Neural progenitor cell (in vitro differentiated cells): ENCODE measurements at regions not wholly inside any gene's neighbourhood (a gene's known extent, or its start where the extent isn't known, plus 50 kb on each side); places are given as distances from the start of the nearest gene placed in this dataset.

Source experiments
- EZH2 ChIP-seq: fragments of 200-600 bp; sonication (generic); IDR thresholded peaks from 2 replicates; pipeline ENCODE4 v1.6.1; 2017; ENCODE audit warnings: antibody characterized with exemption, mild to moderate bottlenecking, moderate library complexity
- EZH2phosphoT487 ChIP-seq: fragments of 200-600 bp; sonication (generic); IDR thresholded peaks from 2 replicates; pipeline ENCODE4 v1.6.1; 2017; ENCODE audit warnings: antibody characterized with exemption
- TF ChIP-seq, protein P1 (sequence below): fragments of 200-600 bp; sonication (generic); IDR thresholded peaks from 2 replicates; pipeline ENCODE4 v1.5.1; 2017; ENCODE audit warnings: antibody characterized with exemption, mild to moderate bottlenecking

DNA sequence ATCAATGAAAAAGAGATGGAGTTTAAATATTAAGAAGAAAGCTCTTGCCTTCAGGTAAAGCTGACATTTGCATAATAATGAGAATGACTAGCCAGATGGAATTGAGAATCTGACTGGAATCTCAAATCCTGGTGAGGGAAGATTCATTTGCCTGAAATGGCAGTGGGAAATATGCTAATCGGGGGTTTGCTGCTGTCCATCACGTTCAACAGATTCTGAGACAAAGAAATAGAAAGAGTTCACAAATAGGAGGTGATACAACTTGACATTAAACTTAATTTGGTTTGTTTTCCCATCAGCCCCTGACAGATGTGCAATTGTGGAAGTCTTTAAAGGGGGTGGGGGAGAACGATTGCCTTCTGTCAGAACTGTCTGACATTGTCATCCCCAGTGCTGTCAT, 347.4 kb downstream of the PDCD6IP start:
- TF ChIP-seq, protein P1, sequence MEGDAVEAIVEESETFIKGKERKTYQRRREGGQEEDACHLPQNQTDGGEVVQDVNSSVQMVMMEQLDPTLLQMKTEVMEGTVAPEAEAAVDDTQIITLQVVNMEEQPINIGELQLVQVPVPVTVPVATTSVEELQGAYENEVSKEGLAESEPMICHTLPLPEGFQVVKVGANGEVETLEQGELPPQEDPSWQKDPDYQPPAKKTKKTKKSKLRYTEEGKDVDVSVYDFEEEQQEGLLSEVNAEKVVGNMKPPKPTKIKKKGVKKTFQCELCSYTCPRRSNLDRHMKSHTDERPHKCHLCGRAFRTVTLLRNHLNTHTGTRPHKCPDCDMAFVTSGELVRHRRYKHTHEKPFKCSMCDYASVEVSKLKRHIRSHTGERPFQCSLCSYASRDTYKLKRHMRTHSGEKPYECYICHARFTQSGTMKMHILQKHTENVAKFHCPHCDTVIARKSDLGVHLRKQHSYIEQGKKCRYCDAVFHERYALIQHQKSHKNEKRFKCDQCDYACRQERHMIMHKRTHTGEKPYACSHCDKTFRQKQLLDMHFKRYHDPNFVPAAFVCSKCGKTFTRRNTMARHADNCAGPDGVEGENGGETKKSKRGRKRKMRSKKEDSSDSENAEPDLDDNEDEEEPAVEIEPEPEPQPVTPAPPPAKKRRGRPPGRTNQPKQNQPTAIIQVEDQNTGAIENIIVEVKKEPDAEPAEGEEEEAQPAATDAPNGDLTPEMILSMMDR, result no peak
- TF ChIP-seq EZH2 (no peak), EZH2phosphoT487 (no peak)
